T1000 (cell line): ENCODE measurements at regions not wholly inside any gene's neighbourhood (a gene's known extent, or its start where the extent isn't known, plus 50 kb on each side); places are given as distances from the start of the nearest gene placed in this dataset.
A peak's percentile ranks its signal among the peaks of the same experiment; 100 is the strongest.

ENCODE experiments used
- DNase-seq: peaks from one replicate; lab custom pipeline; 2025; ENCODE audit warnings: mixed read lengths; lab: John Stamatoyannopoulos, UW

GRCh38 chr6:9467741-9468140 is 947.1 kb downstream of the TFAP2A start:
- DNase-seq = no peak

- no peak for DNase-seq
Observed at GRCh38 chr6:9464583-9464982, 950.3 kb downstream of the TFAP2A start.

- no peak for DNase-seq
Observed at GRCh38 chr6:9463311-9463710, 951.6 kb downstream of the TFAP2A start.

GRCh38 chr6:9461188-9461587 is 953.7 kb downstream of the TFAP2A start:
- DNase-seq = no peak

GRCh38 chr6:9458424-9458823 is 956.5 kb downstream of the TFAP2A start:
- DNase-seq = no peak

GRCh38 chr6:9455864-9456658 is 958.8 kb downstream of the TFAP2A start:
- no peak for DNase-seq

GRCh38 chr6:9439621-9440330 is 975.1 kb downstream of the TFAP2A start:
- no peak for DNase-seq

GRCh38 chr6:9437836-9438235 is 977.0 kb downstream of the TFAP2A start:
- no peak for DNase-seq

- DNase-seq = no peak
Observed at GRCh38 chr6:9435281-9435680, 979.6 kb downstream of the TFAP2A start.

GRCh38 chr6:9431945-9432344 is 982.9 kb downstream of the TFAP2A start:
- no peak for DNase-seq

GRCh38 chr6:9428421-9429172 is 986.3 kb downstream of the TFAP2A start:
- no peak for DNase-seq

- DNase-seq = no peak
Observed at GRCh38 chr6:9422138-9422537, 986.8 kb upstream of the SLC35B3 start.

- no peak for DNase-seq
Observed at GRCh38 chr6:9420316-9421015, 985.1 kb upstream of the SLC35B3 start.

GRCh38 chr6:9417400-9417799 is 982.1 kb upstream of the SLC35B3 start:
- DNase-seq = no peak

- DNase-seq = no peak
Observed at GRCh38 chr6:9412951-9413559, 977.7 kb upstream of the SLC35B3 start.

GRCh38 chr6:9409126-9409525 is 973.8 kb upstream of the SLC35B3 start:
- DNase-seq = no peak

GRCh38 chr6:9408402-9409117 is 973.2 kb upstream of the SLC35B3 start:
- DNase-seq = no peak

GRCh38 chr6:9405825-9406224 is 970.5 kb upstream of the SLC35B3 start:
- peak; percentile 3 for DNase-seq

- DNase-seq = peak; percentile 17
Observed at GRCh38 chr6:9405369-9405768, 970.0 kb upstream of the SLC35B3 start.

GRCh38 chr6:9404351-9405146 is 969.2 kb upstream of the SLC35B3 start:
- DNase-seq = no peak
